ENCODE measurements at regions not wholly inside any gene's neighbourhood (a gene's known extent, or its start where the extent isn't known, plus 50 kb on each side); places are given as distances from the start of the nearest gene placed in this dataset.
"Not testable (repeated sequence)": the region's sequence is repeated elsewhere in the genome, so short reads cannot be mapped to it uniquely, and the experiment has no call there.

- DNase-seq (ENCODE audit: low read depth in 2 of 3, low spot score in 2 of 3) = no peak
Measured at GRCh38 chr15:47035475-47036406, 681.6 kb upstream of the SEMA6D start.

- no peak for DNase-seq (ENCODE audit: low read depth in 2 of 3, low spot score in 2 of 3)
Measured at GRCh38 chr15:47037003-47037402, 680.3 kb upstream of the SEMA6D start.

GRCh38 chr15:47039225-47039624 is 678.1 kb upstream of the SEMA6D start:
- DNase-seq (ENCODE audit: low read depth in 2 of 3, low spot score in 2 of 3) = no peak

- DNase-seq (ENCODE audit: low read depth in 2 of 3, low spot score in 2 of 3) = no peak
Measured at GRCh38 chr15:47041301-47041700, 676.0 kb upstream of the SEMA6D start.

GRCh38 chr15:47047981-47048380 is 669.3 kb upstream of the SEMA6D start:
- DNase-seq (ENCODE audit: low read depth in 2 of 3, low spot score in 2 of 3) = not testable (repeated sequence)

- no peak for DNase-seq (ENCODE audit: low read depth in 2 of 3, low spot score in 2 of 3)
Measured at GRCh38 chr15:47066392-47066791, 650.9 kb upstream of the SEMA6D start.

GRCh38 chr15:47077846-47078245 is 639.5 kb upstream of the SEMA6D start:
- DNase-seq (ENCODE audit: low read depth in 2 of 3, low spot score in 2 of 3) = not testable (repeated sequence)

- DNase-seq (ENCODE audit: low read depth in 2 of 3, low spot score in 2 of 3) = no peak
Measured at GRCh38 chr15:47095833-47096232, 621.5 kb upstream of the SEMA6D start.

- DNase-seq (ENCODE audit: low read depth in 2 of 3, low spot score in 2 of 3) = not testable (repeated sequence)
Measured at GRCh38 chr15:47098526-47098925, 618.8 kb upstream of the SEMA6D start.

GRCh38 chr15:47099801-47100200 is 617.5 kb upstream of the SEMA6D start:
- DNase-seq (ENCODE audit: low read depth in 2 of 3, low spot score in 2 of 3) = not testable (repeated sequence)

GRCh38 chr15:47108800-47109199 is 608.5 kb upstream of the SEMA6D start:
- not testable (repeated sequence) for DNase-seq (ENCODE audit: low read depth in 2 of 3, low spot score in 2 of 3)

- DNase-seq (ENCODE audit: low read depth in 2 of 3, low spot score in 2 of 3) = no peak
Measured at GRCh38 chr15:47116698-47117097, 600.6 kb upstream of the SEMA6D start.

- no peak for DNase-seq (ENCODE audit: low read depth in 2 of 3, low spot score in 2 of 3)
Measured at GRCh38 chr15:47119349-47119748, 598.0 kb upstream of the SEMA6D start.

GRCh38 chr15:47124430-47125102 is 592.7 kb upstream of the SEMA6D start:
- no peak for DNase-seq (ENCODE audit: low read depth in 2 of 3, low spot score in 2 of 3)

- DNase-seq (ENCODE audit: low read depth in 2 of 3, low spot score in 2 of 3) = no peak
Measured at GRCh38 chr15:47129033-47129432, 588.3 kb upstream of the SEMA6D start.

- DNase-seq (ENCODE audit: low read depth in 2 of 3, low spot score in 2 of 3) = not testable (repeated sequence)
Measured at GRCh38 chr15:47131450-47131849, 585.9 kb upstream of the SEMA6D start.

GRCh38 chr15:47135267-47135666 is 582.0 kb upstream of the SEMA6D start:
- DNase-seq (ENCODE audit: low read depth in 2 of 3, low spot score in 2 of 3) = no peak

GRCh38 chr15:47136236-47136635 is 581.1 kb upstream of the SEMA6D start:
- DNase-seq (ENCODE audit: low read depth in 2 of 3, low spot score in 2 of 3) = no peak

- DNase-seq (ENCODE audit: low read depth in 2 of 3, low spot score in 2 of 3) = no peak
Measured at GRCh38 chr15:47139965-47140364, 577.3 kb upstream of the SEMA6D start.

GRCh38 chr15:47157827-47158226 is 559.5 kb upstream of the SEMA6D start:
- DNase-seq (ENCODE audit: low read depth in 2 of 3, low spot score in 2 of 3) = no peak

GRCh38 chr15:47158573-47158972 is 558.7 kb upstream of the SEMA6D start:
- DNase-seq (ENCODE audit: low read depth in 2 of 3, low spot score in 2 of 3) = no peak

GRCh38 chr15:47177177-47177576 is 540.1 kb upstream of the SEMA6D start:
- DNase-seq (ENCODE audit: low read depth in 2 of 3, low spot score in 2 of 3) = no peak
